ENCODE measurements at regions not wholly inside any gene's neighbourhood (a gene's known extent, or its start where the extent isn't known, plus 50 kb on each side); places are given as distances from the start of the nearest gene placed in this dataset.

GRCh38 chr2:106572541-106573450, 85.6 kb downstream of the CD8B2 start:
- Mint-ChIP-seq H3K4me1 (ENCODE audit: low read depth) (no peaks in the 10 kb centered on the region), H3K9me3 (ENCODE audit: insufficient read depth) (no peaks in the 10 kb centered on the region), H3K4me3 (no peak overlapping the region), H3K27me3 (ENCODE audit: low read depth) (peaks cover 13% of the 10 kb centered on the region), H3K36me3 (ENCODE audit: low read depth) (no peaks in the 10 kb centered on the region), H3K27ac (no peak overlapping the region)
- POLR2A ChIA-PET, result no interaction called here
- CTCF ChIA-PET, result interaction anchor here (0.6 to 2.9 kb wide), 5 partner anchors 10 to 981 kb away, joined by 3 to 23 read pairs (median 3); no protein-coding TSS in a partner anchor
- DNase-seq, result peak; percentile 31
- no peak for ATAC-seq

- H3K27me3 Mint-ChIP-seq (ENCODE audit: low read depth), result peaks cover 23% of the 10 kb centered on the region
- no peak overlapping the region for H3K27ac Mint-ChIP-seq
- CTCF ChIA-PET, result interaction anchor here (2.9 kb wide), 1 partner anchor 9 kb away, joined by 23 read pairs; no protein-coding TSS in a partner anchor
- no peak for DNase-seq
- no peaks in the 10 kb centered on the region for H3K36me3 Mint-ChIP-seq (ENCODE audit: low read depth)
- POLR2A ChIA-PET, result no interaction called here
- no peak for ATAC-seq
- H3K9me3 Mint-ChIP-seq (ENCODE audit: insufficient read depth), result no peaks in the 10 kb centered on the region
- no peaks in the 10 kb centered on the region for H3K4me1 Mint-ChIP-seq (ENCODE audit: low read depth)
- H3K4me3 Mint-ChIP-seq, result no peak overlapping the region
Measured at GRCh38 chr2:106573773-106574172, 86.6 kb downstream of the CD8B2 start.

- CTCF ChIA-PET, result interaction anchor here (1.5 kb wide), 1 partner anchor 12 kb away, joined by 3 read pairs; no protein-coding TSS in a partner anchor
- ATAC-seq, result no peak
- no peaks in the 10 kb centered on the region for H3K4me1 Mint-ChIP-seq (ENCODE audit: low read depth)
- POLR2A ChIA-PET, result no interaction called here
- DNase-seq, result no peak
- H3K27me3 Mint-ChIP-seq (ENCODE audit: low read depth), result peaks cover 26% of the 10 kb centered on the region
- H3K27ac Mint-ChIP-seq, result no peak overlapping the region
- H3K36me3 Mint-ChIP-seq (ENCODE audit: low read depth), result no peaks in the 10 kb centered on the region
- H3K4me3 Mint-ChIP-seq, result no peak overlapping the region
- no peaks in the 10 kb centered on the region for H3K9me3 Mint-ChIP-seq (ENCODE audit: insufficient read depth)
Measured at GRCh38 chr2:106575955-106576354, 88.8 kb downstream of the CD8B2 start.

- H3K4me3 Mint-ChIP-seq, result no peak overlapping the region
- DNase-seq, result no peak
- no peaks in the 10 kb centered on the region for H3K36me3 Mint-ChIP-seq (ENCODE audit: low read depth)
- peaks cover 27% of the 10 kb centered on the region for H3K27me3 Mint-ChIP-seq (ENCODE audit: low read depth)
- no peaks in the 10 kb centered on the region for H3K9me3 Mint-ChIP-seq (ENCODE audit: insufficient read depth)
- POLR2A ChIA-PET, result no interaction called here
- peaks cover 8% of the 10 kb centered on the region for H3K4me1 Mint-ChIP-seq (ENCODE audit: low read depth)
- no peak for ATAC-seq
- H3K27ac Mint-ChIP-seq, result no peak overlapping the region
- CTCF ChIA-PET, result interaction anchor here (1.5 kb wide), 1 partner anchor 10 kb away, joined by 3 read pairs; no protein-coding TSS in a partner anchor
Measured at GRCh38 chr2:106577255-106577651, 90.1 kb downstream of the CD8B2 start.

- Mint-ChIP-seq H3K4me3 (no peak overlapping the region), H3K36me3 (ENCODE audit: low read depth) (no peaks in the 10 kb centered on the region), H3K4me1 (ENCODE audit: low read depth) (peaks cover 10% of the 10 kb centered on the region), H3K9me3 (ENCODE audit: insufficient read depth) (no peaks in the 10 kb centered on the region), H3K27me3 (ENCODE audit: low read depth) (peaks cover 32% of the 10 kb centered on the region), H3K27ac (no peak overlapping the region)
- ATAC-seq (no peak), DNase-seq (no peak)
- CTCF ChIA-PET, result interaction anchor here (1.0 kb wide), 1 partner anchor 223 kb away, joined by 3 read pairs; no protein-coding TSS in a partner anchor
- POLR2A ChIA-PET, result no interaction called here
Measured at GRCh38 chr2:106579750-106580197, 92.6 kb downstream of the CD8B2 start.

- Mint-ChIP-seq H3K4me1 (ENCODE audit: low read depth) (peaks cover 10% of the 10 kb centered on the region), H3K4me3 (no peak overlapping the region), H3K36me3 (ENCODE audit: low read depth) (no peaks in the 10 kb centered on the region), H3K27ac (no peak overlapping the region), H3K9me3 (ENCODE audit: insufficient read depth) (no peaks in the 10 kb centered on the region), H3K27me3 (ENCODE audit: low read depth) (peaks cover 32% of the 10 kb centered on the region)
- CTCF ChIA-PET, result no interaction called here
- ATAC-seq (no peak), DNase-seq (no peak)
- POLR2A ChIA-PET, result no interaction called here
Measured at GRCh38 chr2:106580241-106580640, 93.1 kb downstream of the CD8B2 start.

GRCh38 chr2:106581328-106581727, 94.2 kb downstream of the CD8B2 start:
- Mint-ChIP-seq H3K36me3 (ENCODE audit: low read depth) (no peaks in the 10 kb centered on the region), H3K4me1 (ENCODE audit: low read depth) (peaks cover 10% of the 10 kb centered on the region), H3K27ac (no peak overlapping the region), H3K27me3 (ENCODE audit: low read depth) (peaks cover 32% of the 10 kb centered on the region), H3K4me3 (peak overlapping the region; percentile 80), H3K9me3 (ENCODE audit: insufficient read depth) (no peaks in the 10 kb centered on the region)
- ChIA-PET POLR2A (no interaction called here), CTCF (interaction anchor here (1.3 to 2.9 kb wide), 5 partner anchors 8 to 51 kb away, joined by 5 to 23 read pairs (median 8); no protein-coding TSS in a partner anchor)
- DNase-seq (no peak), ATAC-seq (no peak)

- ChIA-PET CTCF (interaction anchor here (0.8 to 2.9 kb wide), 13 partner anchors 9 to 473 kb away, joined by 3 to 23 read pairs (median 5); no protein-coding TSS in a partner anchor), POLR2A (no interaction called here)
- ATAC-seq (peak; percentile 41), DNase-seq (no peak)
- Mint-ChIP-seq H3K27ac (no peak overlapping the region), H3K36me3 (ENCODE audit: low read depth) (no peaks in the 10 kb centered on the region), H3K4me1 (ENCODE audit: low read depth) (peaks cover 10% of the 10 kb centered on the region), H3K9me3 (ENCODE audit: insufficient read depth) (no peaks in the 10 kb centered on the region), H3K4me3 (peak overlapping the region; percentile 80), H3K27me3 (ENCODE audit: low read depth) (peaks cover 32% of the 10 kb centered on the region)
Measured at GRCh38 chr2:106581755-106582147, 94.6 kb downstream of the CD8B2 start.

GRCh38 chr2:106582148-106583143, 95.3 kb downstream of the CD8B2 start:
- Mint-ChIP-seq H3K36me3 (ENCODE audit: low read depth) (no peaks in the 10 kb centered on the region), H3K4me3 (peak overlapping the region; percentile 80), H3K9me3 (ENCODE audit: insufficient read depth) (no peaks in the 10 kb centered on the region), H3K27ac (peak overlapping the region; percentile 51), H3K27me3 (ENCODE audit: low read depth) (peaks cover 32% of the 10 kb centered on the region), H3K4me1 (ENCODE audit: low read depth) (peaks cover 12% of the 10 kb centered on the region)
- DNase-seq, result peak; percentile 68
- POLR2A ChIA-PET, result no interaction called here
- CTCF ChIA-PET, result interaction anchor here (0.8 to 2.9 kb wide), 21 partner anchors 9 to 720 kb away, joined by 3 to 23 read pairs (median 5); no protein-coding TSS in a partner anchor
- peak; percentile 96 for ATAC-seq

GRCh38 chr2:106584304-106584954, 97.3 kb downstream of the CD8B2 start:
- ChIA-PET POLR2A (no interaction called here), CTCF (no interaction called here)
- no peak for ATAC-seq
- H3K27me3 Mint-ChIP-seq (ENCODE audit: low read depth), result peaks cover 20% of the 10 kb centered on the region
- no peaks in the 10 kb centered on the region for H3K36me3 Mint-ChIP-seq (ENCODE audit: low read depth)
- H3K9me3 Mint-ChIP-seq (ENCODE audit: insufficient read depth), result no peaks in the 10 kb centered on the region
- DNase-seq, result no peak
- H3K4me1 Mint-ChIP-seq (ENCODE audit: low read depth), result peaks cover 12% of the 10 kb centered on the region
- H3K4me3 Mint-ChIP-seq, result no peak overlapping the region
- no peak overlapping the region for H3K27ac Mint-ChIP-seq

- Mint-ChIP-seq H3K9me3 (ENCODE audit: insufficient read depth) (no peaks in the 10 kb centered on the region), H3K27me3 (ENCODE audit: low read depth) (peaks cover 19% of the 10 kb centered on the region), H3K4me3 (no peak overlapping the region), H3K27ac (no peak overlapping the region), H3K36me3 (ENCODE audit: low read depth) (no peaks in the 10 kb centered on the region), H3K4me1 (ENCODE audit: low read depth) (no peaks in the 10 kb centered on the region)
- no peak for DNase-seq
- POLR2A ChIA-PET, result no interaction called here
- no peak for ATAC-seq
- CTCF ChIA-PET, result no interaction called here
Measured at GRCh38 chr2:106596844-106597243, 109.7 kb downstream of the CD8B2 start.
